ENCODE measurements at regions not wholly inside any gene's neighbourhood (a gene's known extent, or its start where the extent isn't known, plus 50 kb on each side); places are given as distances from the start of the nearest gene placed in this dataset.

DNA sequence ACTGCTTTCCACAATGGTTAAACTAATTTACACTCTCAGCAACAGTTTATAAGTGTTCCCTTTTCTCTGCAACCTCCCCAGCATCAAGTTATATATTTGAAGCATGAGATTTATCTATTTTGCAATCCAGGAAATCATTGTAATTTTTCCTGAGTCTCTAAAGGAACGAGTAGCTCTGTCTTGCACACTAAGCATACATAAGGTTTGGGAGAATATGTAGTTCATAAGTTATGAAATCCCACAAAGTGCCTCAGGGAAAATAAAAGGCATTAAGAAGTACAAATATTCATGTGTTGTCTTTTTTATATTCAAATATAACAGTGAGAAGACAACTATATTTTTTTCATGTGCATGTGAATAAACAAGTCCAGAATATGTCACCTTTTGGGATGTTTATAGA is 377.1 kb upstream of the RORB start:
- no peak for DNase-seq (ENCODE audit: low spot score)
- Histone ChIP-seq H4K20me1 (replicated peaks; ENCODE audit: insufficient read depth) (no peaks in the 10 kb centered on the region), H3K9me2 (ENCODE audit: insufficient read depth) (no peaks in the 10 kb centered on the region), H3K79me2 (replicated peaks; ENCODE audit: insufficient read depth) (no peaks in the 10 kb centered on the region), H2AFZ (peak overlapping the region; percentile 32), H3K27ac (ENCODE audit: low read depth) (no peak overlapping the region), H3K4me3 (no peak overlapping the region), H3K36me3 (ENCODE audit: insufficient read depth) (no peaks in the 10 kb centered on the region), H3K4me1 (ENCODE audit: insufficient read depth) (no peaks in the 10 kb centered on the region), H3F3A (replicated peaks; ENCODE audit: low read depth) (no peaks in the 10 kb centered on the region), H3K4me2 (no peak overlapping the region), H3K27me3 (ENCODE audit: insufficient read depth) (no peaks in the 10 kb centered on the region)
- H3K4me1 Mint-ChIP-seq: peaks cover 22% of the 10 kb centered on the region
- H3K9me3 Mint-ChIP-seq: no peaks in the 10 kb centered on the region
- no peaks in the 10 kb centered on the region for H3K36me3 Mint-ChIP-seq (ENCODE audit: low read depth)
- no peak overlapping the region for H3K27ac Mint-ChIP-seq
- peaks cover 4% of the 10 kb centered on the region for H3K27me3 Mint-ChIP-seq (ENCODE audit: insufficient read depth, low read depth, poor library complexity)
- no peak overlapping the region for H3K4me3 Mint-ChIP-seq
- TF ChIP-seq POLR2AphosphoS5 (IDR thresholded peaks at IDR 0.05; ENCODE audit: low read depth): no peak
- TF ChIP-seq JUNB (IDR thresholded peaks at IDR 0.05; ENCODE audit: unreplicated experiment): no peak
- no peak for TF ChIP-seq ZNF331 (CRISPR knock-in tag; IDR thresholded peaks at IDR 0.05; ENCODE audit: low read depth)
- TF ChIP-seq, protein P1, sequence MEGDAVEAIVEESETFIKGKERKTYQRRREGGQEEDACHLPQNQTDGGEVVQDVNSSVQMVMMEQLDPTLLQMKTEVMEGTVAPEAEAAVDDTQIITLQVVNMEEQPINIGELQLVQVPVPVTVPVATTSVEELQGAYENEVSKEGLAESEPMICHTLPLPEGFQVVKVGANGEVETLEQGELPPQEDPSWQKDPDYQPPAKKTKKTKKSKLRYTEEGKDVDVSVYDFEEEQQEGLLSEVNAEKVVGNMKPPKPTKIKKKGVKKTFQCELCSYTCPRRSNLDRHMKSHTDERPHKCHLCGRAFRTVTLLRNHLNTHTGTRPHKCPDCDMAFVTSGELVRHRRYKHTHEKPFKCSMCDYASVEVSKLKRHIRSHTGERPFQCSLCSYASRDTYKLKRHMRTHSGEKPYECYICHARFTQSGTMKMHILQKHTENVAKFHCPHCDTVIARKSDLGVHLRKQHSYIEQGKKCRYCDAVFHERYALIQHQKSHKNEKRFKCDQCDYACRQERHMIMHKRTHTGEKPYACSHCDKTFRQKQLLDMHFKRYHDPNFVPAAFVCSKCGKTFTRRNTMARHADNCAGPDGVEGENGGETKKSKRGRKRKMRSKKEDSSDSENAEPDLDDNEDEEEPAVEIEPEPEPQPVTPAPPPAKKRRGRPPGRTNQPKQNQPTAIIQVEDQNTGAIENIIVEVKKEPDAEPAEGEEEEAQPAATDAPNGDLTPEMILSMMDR (conservative IDR thresholded peaks at IDR 0.05; ENCODE audit: low read depth in 2 of 2): no peak
- TF ChIP-seq NANOG (IDR thresholded peaks at IDR 0.05; ENCODE audit: borderline replicate concordance): no peak
- TF ChIP-seq, protein P2, sequence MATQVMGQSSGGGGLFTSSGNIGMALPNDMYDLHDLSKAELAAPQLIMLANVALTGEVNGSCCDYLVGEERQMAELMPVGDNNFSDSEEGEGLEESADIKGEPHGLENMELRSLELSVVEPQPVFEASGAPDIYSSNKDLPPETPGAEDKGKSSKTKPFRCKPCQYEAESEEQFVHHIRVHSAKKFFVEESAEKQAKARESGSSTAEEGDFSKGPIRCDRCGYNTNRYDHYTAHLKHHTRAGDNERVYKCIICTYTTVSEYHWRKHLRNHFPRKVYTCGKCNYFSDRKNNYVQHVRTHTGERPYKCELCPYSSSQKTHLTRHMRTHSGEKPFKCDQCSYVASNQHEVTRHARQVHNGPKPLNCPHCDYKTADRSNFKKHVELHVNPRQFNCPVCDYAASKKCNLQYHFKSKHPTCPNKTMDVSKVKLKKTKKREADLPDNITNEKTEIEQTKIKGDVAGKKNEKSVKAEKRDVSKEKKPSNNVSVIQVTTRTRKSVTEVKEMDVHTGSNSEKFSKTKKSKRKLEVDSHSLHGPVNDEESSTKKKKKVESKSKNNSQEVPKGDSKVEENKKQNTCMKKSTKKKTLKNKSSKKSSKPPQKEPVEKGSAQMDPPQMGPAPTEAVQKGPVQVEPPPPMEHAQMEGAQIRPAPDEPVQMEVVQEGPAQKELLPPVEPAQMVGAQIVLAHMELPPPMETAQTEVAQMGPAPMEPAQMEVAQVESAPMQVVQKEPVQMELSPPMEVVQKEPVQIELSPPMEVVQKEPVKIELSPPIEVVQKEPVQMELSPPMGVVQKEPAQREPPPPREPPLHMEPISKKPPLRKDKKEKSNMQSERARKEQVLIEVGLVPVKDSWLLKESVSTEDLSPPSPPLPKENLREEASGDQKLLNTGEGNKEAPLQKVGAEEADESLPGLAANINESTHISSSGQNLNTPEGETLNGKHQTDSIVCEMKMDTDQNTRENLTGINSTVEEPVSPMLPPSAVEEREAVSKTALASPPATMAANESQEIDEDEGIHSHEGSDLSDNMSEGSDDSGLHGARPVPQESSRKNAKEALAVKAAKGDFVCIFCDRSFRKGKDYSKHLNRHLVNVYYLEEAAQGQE (IDR thresholded peaks at IDR 0.05; ENCODE audit: unreplicated experiment): no peak
- TF ChIP-seq ZNF114 (CRISPR knock-in tag; IDR thresholded peaks at IDR 0.05): no peak
- no peak for TF ChIP-seq CREB1 (CRISPR knock-in tag; IDR thresholded peaks at IDR 0.05; ENCODE audit: low read depth)
- TF ChIP-seq, protein P3, sequence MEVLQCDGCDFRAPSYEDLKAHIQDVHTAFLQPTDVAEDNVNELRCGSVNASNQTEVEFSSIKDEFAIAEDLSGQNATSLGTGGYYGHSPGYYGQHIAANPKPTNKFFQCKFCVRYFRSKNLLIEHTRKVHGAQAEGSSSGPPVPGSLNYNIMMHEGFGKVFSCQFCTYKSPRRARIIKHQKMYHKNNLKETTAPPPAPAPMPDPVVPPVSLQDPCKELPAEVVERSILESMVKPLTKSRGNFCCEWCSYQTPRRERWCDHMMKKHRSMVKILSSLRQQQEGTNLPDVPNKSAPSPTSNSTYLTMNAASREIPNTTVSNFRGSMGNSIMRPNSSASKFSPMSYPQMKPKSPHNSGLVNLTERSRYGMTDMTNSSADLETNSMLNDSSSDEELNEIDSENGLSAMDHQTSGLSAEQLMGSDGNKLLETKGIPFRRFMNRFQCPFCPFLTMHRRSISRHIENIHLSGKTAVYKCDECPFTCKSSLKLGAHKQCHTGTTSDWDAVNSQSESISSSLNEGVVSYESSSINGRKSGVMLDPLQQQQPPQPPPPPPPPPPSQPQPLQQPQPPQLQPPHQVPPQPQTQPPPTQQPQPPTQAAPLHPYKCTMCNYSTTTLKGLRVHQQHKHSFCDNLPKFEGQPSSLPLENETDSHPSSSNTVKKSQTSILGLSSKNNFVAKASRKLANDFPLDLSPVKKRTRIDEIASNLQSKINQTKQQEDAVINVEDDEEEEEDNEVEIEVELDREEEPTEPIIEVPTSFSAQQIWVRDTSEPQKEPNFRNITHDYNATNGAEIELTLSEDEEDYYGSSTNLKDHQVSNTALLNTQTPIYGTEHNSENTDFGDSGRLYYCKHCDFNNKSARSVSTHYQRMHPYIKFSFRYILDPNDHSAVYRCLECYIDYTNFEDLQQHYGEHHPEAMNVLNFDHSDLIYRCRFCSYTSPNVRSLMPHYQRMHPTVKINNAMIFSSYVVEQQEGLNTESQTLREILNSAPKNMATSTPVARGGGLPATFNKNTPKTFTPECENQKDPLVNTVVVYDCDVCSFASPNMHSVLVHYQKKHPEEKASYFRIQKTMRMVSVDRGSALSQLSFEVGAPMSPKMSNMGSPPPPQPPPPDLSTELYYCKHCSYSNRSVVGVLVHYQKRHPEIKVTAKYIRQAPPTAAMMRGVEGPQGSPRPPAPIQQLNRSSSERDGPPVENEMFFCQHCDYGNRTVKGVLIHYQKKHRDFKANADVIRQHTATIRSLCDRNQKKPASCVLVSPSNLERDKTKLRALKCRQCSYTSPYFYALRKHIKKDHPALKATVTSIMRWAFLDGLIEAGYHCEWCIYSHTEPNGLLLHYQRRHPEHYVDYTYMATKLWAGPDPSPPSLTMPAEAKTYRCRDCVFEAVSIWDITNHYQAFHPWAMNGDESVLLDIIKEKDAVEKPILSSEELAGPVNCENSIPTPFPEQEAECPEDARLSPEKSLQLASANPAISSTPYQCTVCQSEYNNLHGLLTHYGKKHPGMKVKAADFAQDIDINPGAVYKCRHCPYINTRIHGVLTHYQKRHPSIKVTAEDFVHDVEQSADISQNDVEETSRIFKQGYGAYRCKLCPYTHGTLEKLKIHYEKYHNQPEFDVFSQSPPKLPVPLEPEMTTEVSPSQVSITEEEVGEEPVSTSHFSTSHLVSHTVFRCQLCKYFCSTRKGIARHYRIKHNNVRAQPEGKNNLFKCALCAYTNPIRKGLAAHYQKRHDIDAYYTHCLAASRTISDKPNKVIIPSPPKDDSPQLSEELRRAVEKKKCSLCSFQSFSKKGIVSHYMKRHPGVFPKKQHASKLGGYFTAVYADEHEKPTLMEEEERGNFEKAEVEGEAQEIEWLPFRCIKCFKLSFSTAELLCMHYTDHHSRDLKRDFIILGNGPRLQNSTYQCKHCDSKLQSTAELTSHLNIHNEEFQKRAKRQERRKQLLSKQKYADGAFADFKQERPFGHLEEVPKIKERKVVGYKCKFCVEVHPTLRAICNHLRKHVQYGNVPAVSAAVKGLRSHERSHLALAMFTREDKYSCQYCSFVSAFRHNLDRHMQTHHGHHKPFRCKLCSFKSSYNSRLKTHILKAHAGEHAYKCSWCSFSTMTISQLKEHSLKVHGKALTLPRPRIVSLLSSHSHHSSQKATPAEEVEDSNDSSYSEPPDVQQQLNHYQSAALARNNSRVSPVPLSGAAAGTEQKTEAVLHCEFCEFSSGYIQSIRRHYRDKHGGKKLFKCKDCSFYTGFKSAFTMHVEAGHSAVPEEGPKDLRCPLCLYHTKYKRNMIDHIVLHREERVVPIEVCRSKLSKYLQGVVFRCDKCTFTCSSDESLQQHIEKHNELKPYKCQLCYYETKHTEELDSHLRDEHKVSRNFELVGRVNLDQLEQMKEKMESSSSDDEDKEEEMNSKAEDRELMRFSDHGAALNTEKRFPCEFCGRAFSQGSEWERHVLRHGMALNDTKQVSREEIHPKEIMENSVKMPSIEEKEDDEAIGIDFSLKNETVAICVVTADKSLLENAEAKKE (CRISPR knock-in tag; IDR thresholded peaks at IDR 0.05): no peak
- no peak for TF ChIP-seq EZH2phosphoT487 (IDR thresholded peaks at IDR 0.05; ENCODE audit: unreplicated experiment)
- TF ChIP-seq, protein P4, sequence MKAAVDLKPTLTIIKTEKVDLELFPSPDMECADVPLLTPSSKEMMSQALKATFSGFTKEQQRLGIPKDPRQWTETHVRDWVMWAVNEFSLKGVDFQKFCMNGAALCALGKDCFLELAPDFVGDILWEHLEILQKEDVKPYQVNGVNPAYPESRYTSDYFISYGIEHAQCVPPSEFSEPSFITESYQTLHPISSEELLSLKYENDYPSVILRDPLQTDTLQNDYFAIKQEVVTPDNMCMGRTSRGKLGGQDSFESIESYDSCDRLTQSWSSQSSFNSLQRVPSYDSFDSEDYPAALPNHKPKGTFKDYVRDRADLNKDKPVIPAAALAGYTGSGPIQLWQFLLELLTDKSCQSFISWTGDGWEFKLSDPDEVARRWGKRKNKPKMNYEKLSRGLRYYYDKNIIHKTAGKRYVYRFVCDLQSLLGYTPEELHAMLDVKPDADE (IDR thresholded peaks at IDR 0.05): no peak
- no peak for TF ChIP-seq EZH2 (IDR thresholded peaks at IDR 0.05; ENCODE audit: low read depth, unreplicated experiment)
- no peak for TF ChIP-seq STAT1 (IDR thresholded peaks at IDR 0.05; ENCODE audit: unreplicated experiment)
- no peak for ATAC-seq
